AG09309 (cell line): ENCODE measurements at regions not wholly inside any gene's neighbourhood (a gene's known extent, or its start where the extent isn't known, plus 50 kb on each side); places are given as distances from the start of the nearest gene placed in this dataset.

Source experiments
- DNase-seq: peaks from one replicate; pipeline ENCODE4 v3.0.0-alpha.2; 2010; ENCODE audit warnings: low read depth
- H3K4me3 ChIP-seq: 2 replicates; pipeline ENCODE4 v1.5.1; 2011; ENCODE audit warnings: mild to moderate bottlenecking, low read depth, low read length, moderate library complexity; ENCODE audit not compliant: control insufficient read depth
- TF ChIP-seq, protein P1 (sequence below): IDR thresholded peaks from 2 replicates; pipeline ENCODE4 v1.5.1; 2011; ENCODE audit warnings: mild to moderate bottlenecking, low read depth, low read length, inconsistent platforms; ENCODE audit not compliant: insufficient read depth, control insufficient read depth; ENCODE audit errors: missing control alignments

DNA sequence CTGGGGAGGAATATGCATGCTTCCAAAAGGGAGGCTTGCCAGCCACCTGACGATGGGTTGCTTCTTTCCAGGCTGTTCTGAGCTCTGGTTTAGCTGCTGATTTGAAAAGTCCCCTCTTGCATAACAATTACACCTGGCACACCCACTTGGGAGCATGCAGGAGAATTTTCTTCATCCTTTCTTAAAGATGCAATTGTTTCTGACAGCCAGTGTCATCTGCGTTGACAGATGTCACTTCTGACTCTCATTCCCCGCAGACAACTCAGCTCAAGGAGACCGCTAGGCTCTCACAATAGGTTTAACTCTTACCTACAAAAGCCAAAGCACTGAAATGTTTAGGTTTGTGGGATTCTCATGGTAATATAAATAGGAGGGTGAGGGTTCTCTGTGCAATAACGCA lies 185.6 kb upstream of the SYNPR start:
- no peak for DNase-seq
- no peak overlapping the region for H3K4me3 ChIP-seq
- TF ChIP-seq, protein P1, sequence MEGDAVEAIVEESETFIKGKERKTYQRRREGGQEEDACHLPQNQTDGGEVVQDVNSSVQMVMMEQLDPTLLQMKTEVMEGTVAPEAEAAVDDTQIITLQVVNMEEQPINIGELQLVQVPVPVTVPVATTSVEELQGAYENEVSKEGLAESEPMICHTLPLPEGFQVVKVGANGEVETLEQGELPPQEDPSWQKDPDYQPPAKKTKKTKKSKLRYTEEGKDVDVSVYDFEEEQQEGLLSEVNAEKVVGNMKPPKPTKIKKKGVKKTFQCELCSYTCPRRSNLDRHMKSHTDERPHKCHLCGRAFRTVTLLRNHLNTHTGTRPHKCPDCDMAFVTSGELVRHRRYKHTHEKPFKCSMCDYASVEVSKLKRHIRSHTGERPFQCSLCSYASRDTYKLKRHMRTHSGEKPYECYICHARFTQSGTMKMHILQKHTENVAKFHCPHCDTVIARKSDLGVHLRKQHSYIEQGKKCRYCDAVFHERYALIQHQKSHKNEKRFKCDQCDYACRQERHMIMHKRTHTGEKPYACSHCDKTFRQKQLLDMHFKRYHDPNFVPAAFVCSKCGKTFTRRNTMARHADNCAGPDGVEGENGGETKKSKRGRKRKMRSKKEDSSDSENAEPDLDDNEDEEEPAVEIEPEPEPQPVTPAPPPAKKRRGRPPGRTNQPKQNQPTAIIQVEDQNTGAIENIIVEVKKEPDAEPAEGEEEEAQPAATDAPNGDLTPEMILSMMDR = no peak

DNA sequence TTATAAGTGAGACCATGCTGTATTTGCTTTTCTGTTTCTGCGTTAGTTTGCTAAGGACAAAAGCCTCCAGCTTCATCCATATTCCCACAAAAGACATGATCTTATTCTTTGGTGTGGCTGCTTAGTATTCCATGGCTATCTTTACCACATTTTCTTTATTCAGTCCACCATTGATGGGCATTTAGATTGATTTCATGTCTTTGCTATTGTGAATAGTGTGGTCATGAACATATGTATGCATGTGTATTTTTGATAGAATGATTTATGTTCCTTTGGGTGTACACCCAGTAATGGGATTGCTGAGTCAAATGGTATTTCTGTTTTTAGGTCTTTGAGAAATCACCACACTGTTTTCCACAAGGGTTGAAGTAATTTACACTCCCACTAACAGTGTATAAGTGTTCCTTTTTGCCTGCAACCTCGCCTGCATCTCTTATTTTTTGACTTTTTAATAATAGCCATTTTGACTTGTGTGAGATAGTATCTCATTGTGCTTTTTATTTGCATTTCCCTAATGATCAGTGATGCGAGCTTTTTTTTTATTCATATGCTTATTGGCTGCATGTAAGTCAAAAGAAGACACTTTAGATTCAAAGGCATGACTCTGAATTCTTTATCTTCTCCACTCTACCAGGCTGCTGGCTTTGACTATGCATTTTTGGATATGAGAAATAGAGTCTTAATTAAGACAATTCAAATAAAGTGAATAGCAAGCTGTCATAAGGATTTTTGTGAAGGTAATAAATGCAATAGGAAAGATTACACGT lies 183.3 kb upstream of the SYNPR start:
- no peak for DNase-seq
- TF ChIP-seq, protein P1 = no peak
- no peak overlapping the region for H3K4me3 ChIP-seq

DNA sequence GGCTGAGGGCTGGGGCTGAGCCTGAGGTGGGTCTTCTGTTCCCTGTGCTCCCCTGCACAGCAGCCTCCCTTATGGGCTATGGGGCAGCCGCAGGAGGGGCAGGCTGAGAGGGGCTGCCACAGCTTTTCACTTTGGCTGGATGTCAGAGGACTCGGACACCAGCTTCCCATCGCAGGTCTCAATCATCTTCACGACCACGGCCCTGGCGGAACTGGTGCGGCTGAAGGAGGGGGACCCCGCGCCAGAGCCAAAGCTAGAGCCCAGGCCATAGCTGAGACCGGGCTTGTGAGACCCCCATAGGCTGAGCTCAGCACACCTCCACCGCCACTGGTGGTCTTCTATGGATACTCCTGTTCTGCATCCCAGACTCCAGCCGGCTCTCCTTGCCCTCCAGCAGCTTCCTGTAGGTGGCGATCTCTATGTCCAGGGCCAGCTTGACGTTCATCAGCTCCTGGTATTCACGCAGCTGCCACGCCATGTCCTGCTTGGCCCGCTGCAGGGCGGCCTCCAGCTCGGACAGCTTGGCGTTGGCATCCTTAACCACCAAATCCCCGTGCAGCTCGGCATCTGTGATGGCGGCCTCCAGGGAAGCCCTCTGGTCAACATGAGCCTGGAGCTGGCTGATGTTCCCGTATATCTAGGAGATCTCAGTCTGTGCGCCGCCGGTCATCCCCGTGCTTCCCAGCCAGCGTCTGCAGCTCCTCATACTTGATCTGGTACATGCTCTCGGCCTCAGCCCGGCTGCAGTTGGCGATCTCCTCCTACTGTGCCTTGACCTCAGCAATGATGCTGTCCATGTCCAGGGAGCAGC lies 181.7 kb upstream of the SYNPR start:
- TF ChIP-seq, protein P1 = no peak
- no peak overlapping the region for H3K4me3 ChIP-seq
- no peak for DNase-seq

DNA sequence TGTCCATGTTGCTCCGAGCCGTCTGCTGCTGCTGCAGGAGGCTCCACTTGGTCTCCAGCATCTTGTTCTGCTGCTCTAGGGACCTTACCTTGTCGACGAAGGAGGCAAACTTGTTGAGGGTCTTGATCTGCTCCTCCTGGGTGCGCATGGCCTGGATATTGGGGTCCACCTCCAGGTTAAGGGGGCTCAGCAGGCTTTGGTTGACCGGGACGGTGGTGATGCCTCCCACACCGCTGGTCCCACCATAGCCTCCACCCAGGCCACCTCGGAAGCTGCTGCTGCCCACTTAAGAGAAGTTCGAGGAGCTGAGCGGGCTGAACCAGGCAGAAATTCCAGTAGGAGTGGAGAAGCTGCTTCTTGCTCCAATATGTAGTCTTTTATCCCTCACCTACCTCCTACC lies 180.7 kb upstream of the SYNPR start:
- no peak for DNase-seq
- TF ChIP-seq, protein P1 = no peak
- no peak overlapping the region for H3K4me3 ChIP-seq

DNA sequence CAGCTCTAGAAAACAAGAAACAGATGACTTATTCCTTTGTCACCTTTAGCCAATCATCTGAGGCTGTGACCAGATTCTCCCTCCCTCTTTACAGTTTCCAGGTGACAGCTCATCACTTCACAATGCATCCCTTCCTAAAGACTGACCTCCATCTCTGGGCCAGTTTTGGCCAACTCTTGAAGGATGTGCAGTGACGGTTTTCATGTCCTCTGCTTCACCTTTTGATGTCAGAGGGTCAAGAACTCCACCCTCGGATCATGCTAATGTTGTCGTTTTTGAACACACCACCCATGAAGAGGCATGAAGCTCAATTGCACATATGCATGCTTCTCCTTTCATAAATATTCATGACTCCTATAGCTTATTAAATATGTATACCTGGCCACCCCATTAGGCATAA lies 161.2 kb upstream of the SYNPR start:
- no peak for DNase-seq
- TF ChIP-seq, protein P1 = no peak
- H3K4me3 ChIP-seq = no peak overlapping the region

DNA sequence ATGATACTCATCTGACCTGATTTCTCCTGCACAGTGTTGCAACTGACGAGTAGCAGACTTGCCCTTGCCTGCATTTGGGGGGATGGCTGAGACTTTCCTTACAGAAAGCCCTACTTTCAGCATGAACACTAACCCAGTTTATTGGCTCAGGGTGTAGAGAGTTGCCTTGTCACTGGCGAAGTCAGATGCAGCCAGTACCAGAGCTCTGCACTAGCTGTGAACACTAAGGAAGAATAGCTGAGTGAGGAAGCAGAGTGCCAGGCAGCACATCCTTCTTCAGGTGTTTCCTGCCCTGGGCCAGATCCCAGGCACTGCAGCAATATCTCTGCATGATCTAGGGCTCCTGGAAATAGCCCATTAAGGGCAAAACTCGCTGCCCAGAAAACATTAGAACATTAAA lies 154.0 kb upstream of the SYNPR start:
- no peak for DNase-seq
- TF ChIP-seq, protein P1 = no peak
- no peak overlapping the region for H3K4me3 ChIP-seq
